H1 (cell line): ENCODE measurements at regions not wholly inside any gene's neighbourhood (a gene's known extent, or its start where the extent isn't known, plus 50 kb on each side); places are given as distances from the start of the nearest gene placed in this dataset.

Source experiments
- CTCF ChIA-PET: fragments of 300-600 bp; sonication (Branson Sonifier 250); formaldehyde crosslinking; loops from one replicate; lab custom pipeline; 2021; ENCODE audit not compliant: partially characterized antibody; lab: Charles Lee
- POLR2A ChIA-PET: fragments of 300-600 bp; sonication (Branson Sonifier 250); formaldehyde crosslinking; loops from one replicate; lab custom pipeline; 2021; ENCODE audit warnings: inconsistent platforms; ENCODE audit not compliant: partially characterized antibody; lab: Charles Lee
- DNase-seq, 2 experiments: peaks; one replicate each; pipeline versions ENCODE4 v3.0.0 to v3.0.0-alpha.2; 2010 to 2022; ENCODE audit warnings: low spot score in 2 of 2, low read depth in 1 of 2, mixed read lengths in 1 of 2
- FAIRE-seq: peaks from 2 replicates; lab custom pipeline; 2011; peaks lifted over from hg19 to GRCh38; lab: Jason Lieb, UNC
- H2AFZ ChIP-seq: 2 replicates; pipeline ENCODE4 v1.8.1; 2012; ENCODE audit warnings: low read length, inconsistent platforms
- H2AK5ac ChIP-seq: 2 replicates; pipeline ENCODE4 v1.6.1; 2013; ENCODE audit warnings: low read depth, low read length
- H2BK120ac ChIP-seq: replicated peaks from 2 replicates; pipeline ENCODE3; 2013; ENCODE audit warnings: low read depth, low read length, inconsistent platforms
- H2BK12ac ChIP-seq: 2 replicates; pipeline ENCODE4 v1.6.1; 2013; ENCODE audit warnings: low read depth, low read length
- H2BK15ac ChIP-seq: 2 replicates; pipeline ENCODE4 v1.6.1; 2013; ENCODE audit warnings: low read length
- H2BK20ac ChIP-seq: 2 replicates; pipeline ENCODE4 v1.6.1; 2013; ENCODE audit warnings: low read length
- H2BK5ac ChIP-seq: 2 replicates; pipeline ENCODE4 v1.6.1; 2013; ENCODE audit warnings: low read depth, low read length
- H3K14ac ChIP-seq: 2 replicates; pipeline ENCODE4 v1.6.1; 2013; ENCODE audit warnings: inconsistent platforms; ENCODE audit not compliant: insufficient read length
- H3K18ac ChIP-seq: 2 replicates; pipeline ENCODE4 v1.6.1; 2013; ENCODE audit warnings: low read length; ENCODE audit errors: extremely low read depth
- H3K23ac ChIP-seq: 2 replicates; pipeline ENCODE4 v1.6.1; 2013; ENCODE audit warnings: inconsistent platforms; ENCODE audit not compliant: insufficient read length
- H3K23me2 ChIP-seq: 2 replicates; pipeline ENCODE4 v1.6.1; 2013; ENCODE audit warnings: low read depth, low read length
- H3K27ac ChIP-seq: 2 replicates; pipeline ENCODE4 v1.6.1; 2011; ENCODE audit warnings: low read depth, low read length, inconsistent platforms
- H3K27me3 ChIP-seq, 4 experiments: replicated peaks in 1 of 4; 1 replicate in 1 of 4; 2 replicates in 3 of 4; pipeline versions ENCODE4 v1.6.1 to v1.8.1; 2011 to 2013; ENCODE audit warnings: low read length in 3 of 4, mild to moderate bottlenecking in 3 of 4, inconsistent platforms in 2 of 4, mixed read lengths in 2 of 4, moderate library complexity in 1 of 4; ENCODE audit not compliant: control insufficient read depth in 3 of 4, insufficient read depth in 3 of 4; ENCODE audit errors: extremely low read depth in 1 of 4
- H3K36me3 ChIP-seq, 4 experiments: 2 replicates each; pipeline versions ENCODE4 v1.6.1 to v1.8.1; 2011 to 2013; ENCODE audit warnings: mild to moderate bottlenecking in 4 of 4, low read length in 3 of 4, moderate library complexity in 2 of 4, control low read depth in 1 of 4, inconsistent platforms in 1 of 4; ENCODE audit not compliant: insufficient read depth in 4 of 4, control insufficient read depth in 2 of 4
- H3K4ac ChIP-seq: replicated peaks from 2 replicates; pipeline ENCODE3; 2013; ENCODE audit warnings: low read length, low read depth, mixed read lengths, inconsistent platforms; ENCODE audit not compliant: insufficient read length
- H3K4me1 ChIP-seq, 4 experiments: replicated peaks in 1 of 4; 1 replicate in 1 of 4; 2 replicates in 3 of 4; pipeline versions ENCODE4 v1.6.1 to v1.8.1; 2011 to 2013; ENCODE audit warnings: low read length in 3 of 4, inconsistent platforms in 2 of 4, mixed read lengths in 1 of 4; ENCODE audit not compliant: insufficient read depth in 4 of 4, control insufficient read depth in 3 of 4
- H3K4me2 ChIP-seq, 2 experiments: 2 replicates each; pipeline versions ENCODE4 v1.6.1 to v1.8.1; 2011 to 2013; ENCODE audit warnings: low read depth in 2 of 2, low read length in 2 of 2, control low read depth in 1 of 2, inconsistent platforms in 1 of 2, mild to moderate bottlenecking in 1 of 2; ENCODE audit not compliant: insufficient read depth in 1 of 2
- H3K4me3 ChIP-seq, 4 experiments: fragments of 200-600, 300-600 bp in 1 of 4; sonication (generic), shearing (Covaris generic), sonication (Bioruptor Twin) in 1 of 4; 2 replicates each; pipeline versions ENCODE4 v1.5.1 to v1.8.1; 2011 to 2016; ENCODE audit warnings: low read length in 4 of 4, low read depth in 3 of 4, control low read depth in 2 of 4, inconsistent platforms in 2 of 4, mild to moderate bottlenecking in 2 of 4, mixed read lengths in 1 of 4, moderate library complexity in 1 of 4; ENCODE audit not compliant: insufficient read depth in 2 of 4; ENCODE audit errors: extremely low read depth in 1 of 4
- H3K56ac ChIP-seq: replicated peaks from 2 replicates; pipeline ENCODE3; 2013; ENCODE audit warnings: low read depth, mild to moderate bottlenecking, mixed read lengths, low read length, inconsistent platforms; ENCODE audit not compliant: insufficient read length
- H3K79me1 ChIP-seq: 2 replicates; pipeline ENCODE4 v1.6.1; 2013; ENCODE audit warnings: low read depth, low read length, control low read depth
- H3K79me2 ChIP-seq, 2 experiments: 2 replicates each; pipeline versions ENCODE4 v1.6.1 to v1.8.1; 2012 to 2013; ENCODE audit warnings: low read length in 2 of 2, mild to moderate bottlenecking in 2 of 2, inconsistent platforms in 1 of 2; ENCODE audit not compliant: insufficient read depth in 2 of 2, control insufficient read depth in 1 of 2
- H3K9ac ChIP-seq, 4 experiments: replicated peaks in 1 of 4; 1 replicate in 1 of 4; 2 replicates in 3 of 4; pipeline versions ENCODE4 v1.6.1 to v1.8.1; 2011 to 2013; ENCODE audit warnings: low read depth in 3 of 4, low read length in 3 of 4, control low read depth in 2 of 4, mild to moderate bottlenecking in 2 of 4, moderate library complexity in 2 of 4, inconsistent platforms in 1 of 4; ENCODE audit errors: extremely low read depth in 1 of 4
- H3K9me3 ChIP-seq, 2 experiments: 2 replicates each; pipeline versions ENCODE4 v1.6.1 to v1.8.1; 2012 to 2013; ENCODE audit warnings: mild to moderate bottlenecking in 2 of 2, moderate library complexity in 2 of 2, control low read depth in 1 of 2, inconsistent platforms in 1 of 2, low read depth in 1 of 2, low read length in 1 of 2, mixed read lengths in 1 of 2; ENCODE audit not compliant: insufficient read depth in 2 of 2
- H4K20me1 ChIP-seq, 2 experiments: replicated peaks in 1 of 2; 2 replicates each; pipeline versions ENCODE3 to v1.8.1; 2011 to 2013; ENCODE audit warnings: inconsistent platforms in 2 of 2, low read length in 2 of 2, mild to moderate bottlenecking in 1 of 2; ENCODE audit not compliant: insufficient read depth in 2 of 2, control insufficient read depth in 1 of 2
- H4K5ac ChIP-seq: 2 replicates; pipeline ENCODE4 v1.6.1; 2013; ENCODE audit warnings: low read length, low read depth, mixed read lengths, inconsistent platforms; ENCODE audit not compliant: insufficient read length
- H4K8ac ChIP-seq: 2 replicates; pipeline ENCODE4 v1.8.0; 2013; ENCODE audit warnings: mild to moderate bottlenecking, moderate library complexity, low read length, inconsistent platforms; ENCODE audit not compliant: insufficient read depth; ENCODE audit errors: extremely low read depth
- H4K91ac ChIP-seq: replicated peaks from 2 replicates; pipeline ENCODE3; 2013; ENCODE audit warnings: low read length, mixed read lengths, inconsistent platforms; ENCODE audit not compliant: insufficient read length
- CHD1 ChIP-seq: IDR thresholded peaks from 2 replicates; pipeline ENCODE4 v1.6.1; 2012; ENCODE audit warnings: low read depth, low read length, improper control_type of control experiment
- CHD2 ChIP-seq: IDR thresholded peaks from 2 replicates; pipeline ENCODE4 v1.6.1; 2012; ENCODE audit warnings: low read length, improper control_type of control experiment
- NRF1 ChIP-seq: IDR thresholded peaks from 2 replicates; pipeline ENCODE4 v1.6.1; 2011; ENCODE audit warnings: mild to moderate bottlenecking, low read depth, low read length, improper control_type of control experiment
- PHF8 ChIP-seq: fragments of 200-600 bp; sonication (generic); conservative IDR thresholded peaks from 2 replicates; pipeline ENCODE4 v1.7.1; 2012; ENCODE audit warnings: low read depth, mild to moderate bottlenecking, inconsistent platforms, low read length, moderate library complexity
- POU5F1 ChIP-seq: IDR thresholded peaks from 2 replicates; pipeline ENCODE4 v1.6.1; 2011; ENCODE audit warnings: low read depth, mild to moderate bottlenecking, low read length, moderate library complexity
- RFX5 ChIP-seq: IDR thresholded peaks from 2 replicates; pipeline ENCODE4 v1.6.1; 2011; ENCODE audit warnings: low read depth, low read length, improper control_type of control experiment, borderline replicate concordance
- SAP30 ChIP-seq: fragments of 300-600 bp; sonication (generic); IDR thresholded peaks from 2 replicates; pipeline ENCODE4 v1.7.1; 2012; ENCODE audit warnings: low read length, moderate library complexity, mild to moderate bottlenecking, inconsistent platforms; ENCODE audit not compliant: insufficient read depth, insufficient replicate concordance
- SIN3A ChIP-seq, 2 experiments: IDR thresholded peaks in 1 of 2; conservative IDR thresholded peaks in 1 of 2; 2 replicates each; pipeline ENCODE4 v1.6.1; 2011 to 2012; ENCODE audit warnings: low read length in 2 of 2, improper control_type of control experiment in 1 of 2, low read depth in 1 of 2, mild to moderate bottlenecking in 1 of 2
- SP1 ChIP-seq: IDR thresholded peaks from 2 replicates; pipeline ENCODE4 v1.6.1; 2011; ENCODE audit warnings: low read depth, low read length
- SRF ChIP-seq: IDR thresholded peaks from 2 replicates; pipeline ENCODE4 v1.6.1; 2011; ENCODE audit warnings: mild to moderate bottlenecking, low read depth, low read length, moderate library complexity
- WGBS, 2 experiments: shearing (Covaris generic) in 1 of 2; methylation state at CpG; one replicate each; pipeline versions ENCODE4 v1.1.6 to v1.1.7; 2013 to 2015; ENCODE audit warnings: low lambda C conversion rate in 2 of 2, mixed read lengths in 2 of 2, inconsistent platforms in 1 of 2, low coverage in 1 of 2, missing lambda C conversion rate in 1 of 2; ENCODE audit not compliant: insufficient replicate concordance in 2 of 2, insufficient coverage in 1 of 2, insufficient read length in 1 of 2; ENCODE audit errors: extremely low coverage in 1 of 2, missing lambda C conversion rate in 1 of 2; 5-methylcytosine and 5-hydroxymethylcytosine counted together
- TF ChIP-seq, protein P1 (sequence below): IDR thresholded peaks from 2 replicates; pipeline ENCODE4 v1.6.1; 2012; ENCODE audit warnings: inconsistent platforms
- TF ChIP-seq, protein P2 (sequence below): IDR thresholded peaks from 2 replicates; pipeline ENCODE4 v1.6.1; 2011; ENCODE audit warnings: low read depth, mild to moderate bottlenecking, low read length; ENCODE audit not compliant: insufficient read depth
- TF ChIP-seq, protein P3 (sequence below): IDR thresholded peaks from 2 replicates; pipeline ENCODE4 v1.6.1; 2012; ENCODE audit warnings: low read length, inconsistent platforms

DNA sequence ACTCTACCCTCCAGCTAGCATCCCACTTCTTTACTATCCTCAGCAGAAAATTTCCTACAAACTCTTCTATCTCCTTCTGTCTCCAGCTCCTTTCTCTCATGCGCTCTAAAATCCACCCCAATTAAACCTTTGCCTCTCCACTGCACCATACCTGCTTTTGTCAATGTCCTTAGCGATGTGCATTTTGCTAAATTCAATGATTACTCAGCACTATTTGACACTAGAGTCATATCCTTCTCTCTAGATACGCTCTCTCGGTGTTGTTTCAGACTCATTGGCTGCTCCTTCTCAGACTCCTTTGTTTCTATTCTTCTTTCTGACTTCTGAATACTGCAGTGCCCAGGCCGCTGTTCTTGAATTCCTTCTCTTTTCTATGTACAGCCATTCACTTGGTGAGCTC, 144.2 kb downstream of the HLX start:
- Histone ChIP-seq H3K79me1 (no peaks in the 10 kb centered on the region), H3K27ac (no peak overlapping the region), H3K4me2 (no peak overlapping the region), H3K9ac (no peak overlapping the region), H4K8ac (no peak overlapping the region), H3K23me2 (no peaks in the 10 kb centered on the region), H4K5ac (no peak overlapping the region), H3K27me3 (no peaks in the 10 kb centered on the region), H4K20me1 (no peaks in the 10 kb centered on the region), H3K4me1 (no peaks in the 10 kb centered on the region), H3K14ac (no peak overlapping the region), H2BK5ac (no peak overlapping the region), H3K18ac (no peak overlapping the region), H2BK15ac (no peak overlapping the region), H3K56ac (no peak overlapping the region), H3K36me3 (no peaks in the 10 kb centered on the region), H4K91ac (no peak overlapping the region), H2AFZ (no peak overlapping the region), H2AK5ac (no peak overlapping the region), H3K4ac (no peak overlapping the region), H3K9me3 (no peaks in the 10 kb centered on the region), H2BK120ac (no peak overlapping the region), H3K79me2 (no peaks in the 10 kb centered on the region), H2BK12ac (no peak overlapping the region), H3K23ac (no peak overlapping the region), H2BK20ac (no peak overlapping the region), H3K4me3 (no peak overlapping the region)
- CTCF ChIA-PET, result interaction anchor here (0.6 to 2.2 kb wide), 3 partner anchors 31 to 760 kb away, joined by 3 to 5 read pairs (median 5); no protein-coding TSS in a partner anchor
- POLR2A ChIA-PET, result no interaction called here
- no peak for TF ChIP-seq SIN3A (conservative IDR thresholded peaks at IDR 0.05 in 1 of 2, IDR thresholded peaks at IDR 0.05 in 1 of 2; ENCODE audit: low read depth in 1 of 2, low read length in 2 of 2)
- TF ChIP-seq, protein P1, sequence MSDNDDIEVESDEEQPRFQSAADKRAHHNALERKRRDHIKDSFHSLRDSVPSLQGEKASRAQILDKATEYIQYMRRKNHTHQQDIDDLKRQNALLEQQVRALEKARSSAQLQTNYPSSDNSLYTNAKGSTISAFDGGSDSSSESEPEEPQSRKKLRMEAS, result no peak
- no peak for TF ChIP-seq SP1
- TF ChIP-seq, protein P2, sequence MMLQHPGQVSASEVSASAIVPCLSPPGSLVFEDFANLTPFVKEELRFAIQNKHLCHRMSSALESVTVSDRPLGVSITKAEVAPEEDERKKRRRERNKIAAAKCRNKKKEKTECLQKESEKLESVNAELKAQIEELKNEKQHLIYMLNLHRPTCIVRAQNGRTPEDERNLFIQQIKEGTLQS, result no peak
- TF ChIP-seq PHF8, result no peak
- TF ChIP-seq CHD1, result no peak
- TF ChIP-seq, protein P3, sequence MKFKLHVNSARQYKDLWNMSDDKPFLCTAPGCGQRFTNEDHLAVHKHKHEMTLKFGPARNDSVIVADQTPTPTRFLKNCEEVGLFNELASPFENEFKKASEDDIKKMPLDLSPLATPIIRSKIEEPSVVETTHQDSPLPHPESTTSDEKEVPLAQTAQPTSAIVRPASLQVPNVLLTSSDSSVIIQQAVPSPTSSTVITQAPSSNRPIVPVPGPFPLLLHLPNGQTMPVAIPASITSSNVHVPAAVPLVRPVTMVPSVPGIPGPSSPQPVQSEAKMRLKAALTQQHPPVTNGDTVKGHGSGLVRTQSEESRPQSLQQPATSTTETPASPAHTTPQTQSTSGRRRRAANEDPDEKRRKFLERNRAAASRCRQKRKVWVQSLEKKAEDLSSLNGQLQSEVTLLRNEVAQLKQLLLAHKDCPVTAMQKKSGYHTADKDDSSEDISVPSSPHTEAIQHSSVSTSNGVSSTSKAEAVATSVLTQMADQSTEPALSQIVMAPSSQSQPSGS, result no peak
- no peak for TF ChIP-seq CHD2
- TF ChIP-seq SRF, result no peak
- TF ChIP-seq RFX5, result no peak
- no peak for TF ChIP-seq NRF1
- no peak for TF ChIP-seq SAP30
- no peak for TF ChIP-seq POU5F1
- 93 to 100% methylated on average over 1 to 5 of the region's 5 CpGs for WGBS, 2 experiments
- no peak for FAIRE-seq
- DNase-seq, result no peak
